Gastroesophageal sphincter (tissue), 3 donors: ENCODE measurements at regions not wholly inside any gene's neighbourhood (a gene's known extent, or its start where the extent isn't known, plus 50 kb on each side); places are given as distances from the start of the nearest gene placed in this dataset.

Source experiments
- CTCF ChIP-seq, 4 experiments: fragments of 200-600 bp in 2 of 4; fragments of 450-650 bp in 2 of 4; sonication (generic) in 1 of 4; IDR thresholded peaks; one replicate each; pipeline ENCODE4 v1.5.1; 2017 to 2019; ENCODE audit warnings: antibody characterized with exemption in 4 of 4, mild to moderate bottlenecking in 2 of 4, moderate library complexity in 2 of 4
- POLR2A ChIP-seq, 2 donors: fragments of 450-650 bp; IDR thresholded peaks; one replicate each; pipeline ENCODE4 v1.6.1; 2017; ENCODE audit warnings: antibody characterized with exemption in 2 of 2, mild to moderate bottlenecking in 2 of 2, moderate library complexity in 1 of 2
- POLR2AphosphoS5 ChIP-seq: sonication (generic); formaldehyde crosslinking; IDR thresholded peaks from one replicate; pipeline ENCODE4 v1.6.1; 2017; ENCODE audit warnings: antibody characterized with exemption

GRCh38 chrX:39625810-39626209, 471.9 kb downstream of the BCOR start:
- no peak for TF ChIP-seq CTCF (IDR thresholded peaks at IDR 0.05)
- TF ChIP-seq POLR2AphosphoS5: no peak
- TF ChIP-seq POLR2A (IDR thresholded peaks at IDR 0.05): no peak
